CD14-positive monocyte (primary cell): ENCODE measurements at regions not wholly inside any gene's neighbourhood (a gene's known extent, or its start where the extent isn't known, plus 50 kb on each side); places are given as distances from the start of the nearest gene placed in this dataset.

Experiments used
- DNase-seq, 3 donors: peaks; one replicate each; pipeline ENCODE4 v3.0.0-alpha.2; 2011 to 2022
- H2AFZ ChIP-seq: 2 replicates; pipeline ENCODE4 v1.6.0; 2012; ENCODE audit warnings: mild to moderate bottlenecking, low read depth, low read length, inconsistent platforms; ENCODE audit not compliant: insufficient read depth, poor library complexity, severe bottlenecking
- H3K27ac ChIP-seq, 2 donors: 1 replicate in 1 of 2; 2 replicates in 1 of 2; pipeline ENCODE4 v1.5.1; 2012 to 2013; ENCODE audit warnings: low read length in 2 of 2, control low read depth in 1 of 2, inconsistent platforms in 1 of 2, low read depth in 1 of 2, mild to moderate bottlenecking in 1 of 2
- H3K27me3 ChIP-seq, 2 donors: one replicate each; pipeline versions ENCODE4 v1.6.0 to v1.6.1; 2011 to 2013; ENCODE audit warnings: low read length in 2 of 2; ENCODE audit not compliant: control insufficient read depth in 2 of 2, insufficient read depth in 2 of 2
- H3K36me3 ChIP-seq, 2 donors: replicated peaks in 1 of 2; 1 replicate in 1 of 2; 2 replicates in 1 of 2; pipeline versions ENCODE4 v1.5.1 to v1.6.1; 2012 to 2013; ENCODE audit warnings: low read length in 2 of 2, control low read depth in 1 of 2, inconsistent platforms in 1 of 2, mild to moderate bottlenecking in 1 of 2; ENCODE audit not compliant: insufficient read depth in 2 of 2, control insufficient read depth in 1 of 2
- H3K4me1 ChIP-seq, 2 donors: 1 replicate in 1 of 2; 2 replicates in 1 of 2; pipeline versions ENCODE4 v1.5.1 to v1.6.1; 2012 to 2013; ENCODE audit warnings: low read length in 2 of 2, control low read depth in 1 of 2, inconsistent platforms in 1 of 2, mild to moderate bottlenecking in 1 of 2, moderate library complexity in 1 of 2; ENCODE audit not compliant: insufficient read depth in 2 of 2, control insufficient read depth in 1 of 2
- H3K4me2 ChIP-seq: replicated peaks from 2 replicates; pipeline ENCODE3; 2012; ENCODE audit warnings: low read length, moderate library complexity, mild to moderate bottlenecking; ENCODE audit not compliant: poor library complexity, severe bottlenecking; ENCODE audit errors: extremely low read depth
- H3K4me3 ChIP-seq, 3 experiments: fragments of 200-600 bp in 1 of 3; sonication (generic) in 1 of 3; replicated peaks in 1 of 3; 1 replicate in 2 of 3; 2 replicates in 1 of 3; pipeline ENCODE4 v1.5.1; 2011 to 2013; ENCODE audit warnings: low read length in 3 of 3, mild to moderate bottlenecking in 3 of 3, control low read depth in 2 of 3, low read depth in 2 of 3, inconsistent platforms in 1 of 3, moderate library complexity in 1 of 3
- H3K79me2 ChIP-seq: 2 replicates; pipeline ENCODE4 v1.6.0; 2012; ENCODE audit warnings: mild to moderate bottlenecking, control low read depth, inconsistent platforms, low read length, moderate library complexity; ENCODE audit not compliant: insufficient read depth
- H3K9ac ChIP-seq: 2 replicates; pipeline ENCODE4 v1.6.0; 2017; ENCODE audit warnings: low read length, mild to moderate bottlenecking; ENCODE audit not compliant: insufficient read depth, poor library complexity, severe bottlenecking
- H3K9me3 ChIP-seq, 2 donors: replicated peaks in 1 of 2; 1 replicate in 1 of 2; 2 replicates in 1 of 2; pipeline versions ENCODE4 v1.5.1 to v1.6.1; 2012 to 2013; ENCODE audit warnings: low read length in 2 of 2, control low read depth in 1 of 2; ENCODE audit not compliant: control insufficient read depth in 1 of 2, insufficient read depth in 1 of 2
- H4K20me1 ChIP-seq: 2 replicates; pipeline ENCODE4 v1.6.0; 2012; ENCODE audit warnings: mild to moderate bottlenecking, low read length, control low read depth, moderate library complexity; ENCODE audit not compliant: insufficient read depth
- H3K27ac Mint-ChIP-seq, 7 donors: one replicate each; pipeline ENCODE4 v1.8.0; 2020; ENCODE audit warnings: mild to moderate bottlenecking in 7 of 7, mixed read lengths in 7 of 7, moderate library complexity in 6 of 7, inconsistent platforms in 2 of 7
- H3K27me3 Mint-ChIP-seq, 3 donors: one replicate each; pipeline ENCODE4 v1.8.0; 2021 to 2022; ENCODE audit warnings: low read depth in 3 of 3, mild to moderate bottlenecking in 3 of 3, mixed read lengths in 3 of 3, moderate library complexity in 3 of 3, inconsistent platforms in 1 of 3
- H3K36me3 Mint-ChIP-seq, 2 donors: one replicate each; pipeline ENCODE4 v1.8.0; 2020; ENCODE audit warnings: mixed read lengths in 2 of 2, inconsistent platforms in 1 of 2, mild to moderate bottlenecking in 1 of 2
- H3K4me1 Mint-ChIP-seq: one replicate; pipeline ENCODE4 v1.8.0; 2020; ENCODE audit warnings: mild to moderate bottlenecking, mixed read lengths
- H3K4me3 Mint-ChIP-seq, 2 donors: one replicate each; pipeline ENCODE4 v1.8.0; 2020; ENCODE audit warnings: mild to moderate bottlenecking in 2 of 2, mixed read lengths in 2 of 2, moderate library complexity in 1 of 2
- H3K9me3 Mint-ChIP-seq, 7 donors: one replicate each; pipeline ENCODE4 v1.8.0; 2020 to 2022; ENCODE audit warnings: mixed read lengths in 7 of 7, mild to moderate bottlenecking in 6 of 7, moderate library complexity in 6 of 7, inconsistent platforms in 2 of 7
- CTCF ChIP-seq: fragments of 200-600 bp; IDR thresholded peaks from one replicate; pipeline ENCODE4 v1.8.0; 2022; ENCODE audit warnings: antibody characterized with exemption, mild to moderate bottlenecking
- WGBS: methylation state at CpG from one replicate; pipeline ENCODE4 v1.1.5; 2013; ENCODE audit warnings: missing lambda C conversion rate; ENCODE audit not compliant: insufficient coverage; 5-methylcytosine and 5-hydroxymethylcytosine counted together
- intact Hi-C, 2 donors: fragments of 100-400 bp; cut with micrococcal nuclease; formaldehyde crosslinking; loops; one replicate each; pipeline versions ENCODE4 v1.15.0 to v1.15.1; 2023

GRCh38 chr10:63751836-63752235, 230.6 kb downstream of the REEP3 start:
- Mint-ChIP-seq H3K9me3 (peaks cover 0 to 9% (median 4%) of the 10 kb centered on the region in 7 donors), H3K36me3 (no peaks in the 10 kb centered on the region), H3K27ac (no peak overlapping the region), H3K4me1 (no peaks in the 10 kb centered on the region), H3K27me3 (peaks cover 8 to 11% (median 8%) of the 10 kb centered on the region in 3 donors), H3K4me3 (no peak overlapping the region)
- no peaks in the 10 kb centered on the region for H3K9me3 ChIP-seq
- H3K9ac ChIP-seq, result no peak overlapping the region
- no peaks in the 10 kb centered on the region for H3K4me1 ChIP-seq
- H3K36me3 ChIP-seq, result no peaks in the 10 kb centered on the region
- H3K4me2 ChIP-seq, result no peak overlapping the region
- no peak overlapping the region for H3K27ac ChIP-seq
- intact Hi-C loops, result no loop called here
- H3K79me2 ChIP-seq, result no peaks in the 10 kb centered on the region
- no peaks in the 10 kb centered on the region for H3K27me3 ChIP-seq
- DNase-seq, result no peak
- TF ChIP-seq CTCF, result no peak
- H4K20me1 ChIP-seq, result no peaks in the 10 kb centered on the region
- H3K4me3 ChIP-seq, result no peak overlapping the region
- no peak overlapping the region for H2AFZ ChIP-seq

GRCh38 chr10:63752318-63752717, 231.1 kb downstream of the REEP3 start:
- Histone ChIP-seq H3K4me3 (no peak overlapping the region), H3K9ac (no peak overlapping the region), H3K27ac (no peak overlapping the region), H3K4me2 (no peak overlapping the region), H3K9me3 (no peaks in the 10 kb centered on the region), H4K20me1 (no peaks in the 10 kb centered on the region), H3K79me2 (no peaks in the 10 kb centered on the region), H2AFZ (no peak overlapping the region), H3K4me1 (no peaks in the 10 kb centered on the region), H3K36me3 (no peaks in the 10 kb centered on the region), H3K27me3 (no peaks in the 10 kb centered on the region)
- intact Hi-C loops, result no loop called here
- 95% methylated on average over 6 of the region's 6 CpGs for WGBS
- Mint-ChIP-seq H3K27ac (no peak overlapping the region), H3K36me3 (no peaks in the 10 kb centered on the region), H3K4me3 (no peak overlapping the region), H3K4me1 (no peaks in the 10 kb centered on the region), H3K27me3 (peaks cover 8 to 12% (median 9%) of the 10 kb centered on the region in 3 donors), H3K9me3 (peaks cover 0 to 9% (median 4%) of the 10 kb centered on the region in 7 donors)
- no peak for DNase-seq
- TF ChIP-seq CTCF, result no peak
